HUES6 (cell line): ENCODE measurements at regions not wholly inside any gene's neighbourhood (a gene's known extent, or its start where the extent isn't known, plus 50 kb on each side); places are given as distances from the start of the nearest gene placed in this dataset.
"Not testable (repeated sequence)": the region's sequence is repeated elsewhere in the genome, so short reads cannot be mapped to it uniquely, and the experiment has no call there.

ENCODE experiments used
- H3K27ac ChIP-seq: 2 replicates; pipeline ENCODE4 v1.7.0; 2013; ENCODE audit warnings: low read depth, mild to moderate bottlenecking, low read length, inconsistent platforms
- H3K27me3 ChIP-seq: 2 replicates; pipeline ENCODE4 v1.6.1; 2013; ENCODE audit warnings: low read length; ENCODE audit not compliant: control insufficient read depth, insufficient read depth
- H3K36me3 ChIP-seq: 2 replicates; pipeline ENCODE4 v1.6.1; 2013; ENCODE audit warnings: low read length; ENCODE audit not compliant: control insufficient read depth, insufficient read depth
- H3K4me1 ChIP-seq: 2 replicates; pipeline ENCODE4 v1.6.1; 2013; ENCODE audit warnings: low read length; ENCODE audit not compliant: control insufficient read depth, insufficient read depth
- H3K4me3 ChIP-seq: 2 replicates; pipeline ENCODE4 v1.5.1; 2013; ENCODE audit warnings: low read depth, low read length
- H3K9ac ChIP-seq: one replicate; pipeline ENCODE4 v1.6.1; 2013; ENCODE audit warnings: mild to moderate bottlenecking, low read length
- H3K9me3 ChIP-seq: 2 replicates; pipeline ENCODE4 v1.6.1; 2013; ENCODE audit warnings: low read depth, low read length; ENCODE audit not compliant: control insufficient read depth, insufficient read depth

- H3K4me3 ChIP-seq, H3K36me3 ChIP-seq, H3K27me3 ChIP-seq, H3K9me3 ChIP-seq, H3K9ac ChIP-seq, H3K4me1 ChIP-seq, H3K27ac ChIP-seq: not testable (repeated sequence)
These were observed 848.0 kb upstream of the ADGRB3 start for GRCh38 chr6:67787119-67787518.

GRCh38 chr6:67779876-67780275, 855.2 kb upstream of the ADGRB3 start:
- Histone ChIP-seq H3K27me3 (no peaks in the 10 kb centered on the region), H3K36me3 (no peaks in the 10 kb centered on the region), H3K4me3 (no peak overlapping the region), H3K9me3 (no peaks in the 10 kb centered on the region), H3K9ac (no peak overlapping the region), H3K27ac (no peak overlapping the region), H3K4me1 (no peaks in the 10 kb centered on the region)

GRCh38 chr6:67775333-67775732, 859.7 kb upstream of the ADGRB3 start:
- Histone ChIP-seq H3K9me3 (no peaks in the 10 kb centered on the region), H3K27me3 (no peaks in the 10 kb centered on the region), H3K36me3 (no peaks in the 10 kb centered on the region), H3K4me1 (no peaks in the 10 kb centered on the region), H3K4me3 (no peak overlapping the region), H3K9ac (no peak overlapping the region), H3K27ac (no peak overlapping the region)

- H3K9me3 ChIP-seq: no peaks in the 10 kb centered on the region
These were observed 866.1 kb upstream of the ADGRB3 start for GRCh38 chr6:67768972-67769371.

GRCh38 chr6:67767046-67767822, 867.8 kb upstream of the ADGRB3 start:
- not testable (repeated sequence) for H3K4me1 ChIP-seq, H3K9me3 ChIP-seq, H3K36me3 ChIP-seq, H3K4me3 ChIP-seq, H3K27me3 ChIP-seq, H3K9ac ChIP-seq, H3K27ac ChIP-seq

More at GRCh38 chr6:67768972-67769371, 866.1 kb upstream of the ADGRB3 start:
- no peaks in the 10 kb centered on the region for H3K36me3 ChIP-seq
- H3K27ac ChIP-seq: no peak overlapping the region
- H3K4me3 ChIP-seq: no peak overlapping the region
- H3K27me3 ChIP-seq: no peaks in the 10 kb centered on the region
- H3K4me1 ChIP-seq: no peaks in the 10 kb centered on the region
- H3K9ac ChIP-seq: no peak overlapping the region

- no peaks in the 10 kb centered on the region for H3K36me3 ChIP-seq
- no peaks in the 10 kb centered on the region for H3K9me3 ChIP-seq
- H3K4me3 ChIP-seq: no peak overlapping the region
- no peaks in the 10 kb centered on the region for H3K27me3 ChIP-seq
- H3K4me1 ChIP-seq: no peaks in the 10 kb centered on the region
- no peak overlapping the region for H3K9ac ChIP-seq
- no peak overlapping the region for H3K27ac ChIP-seq
These were observed 869.0 kb upstream of the ADGRB3 start for GRCh38 chr6:67766057-67766456.

- Histone ChIP-seq H3K9ac (no peak overlapping the region), H3K36me3 (no peaks in the 10 kb centered on the region), H3K4me1 (no peaks in the 10 kb centered on the region), H3K9me3 (no peaks in the 10 kb centered on the region), H3K4me3 (no peak overlapping the region), H3K27ac (no peak overlapping the region), H3K27me3 (no peaks in the 10 kb centered on the region)
These were observed 876.1 kb upstream of the ADGRB3 start for GRCh38 chr6:67759001-67759400.

- Histone ChIP-seq H3K4me1 (no peaks in the 10 kb centered on the region), H3K4me3 (no peak overlapping the region)
These were observed 877.5 kb upstream of the ADGRB3 start for GRCh38 chr6:67757465-67758033.

GRCh38 chr6:67748521-67748920, 886.6 kb upstream of the ADGRB3 start:
- no peak overlapping the region for H3K27ac ChIP-seq
- no peaks in the 10 kb centered on the region for H3K4me1 ChIP-seq
- no peak overlapping the region for H3K4me3 ChIP-seq
- no peaks in the 10 kb centered on the region for H3K36me3 ChIP-seq
- H3K9ac ChIP-seq: no peak overlapping the region
- H3K27me3 ChIP-seq: no peaks in the 10 kb centered on the region
- H3K9me3 ChIP-seq: no peaks in the 10 kb centered on the region

More at GRCh38 chr6:67757465-67758033, 877.5 kb upstream of the ADGRB3 start:
- Histone ChIP-seq H3K36me3 (no peaks in the 10 kb centered on the region), H3K27me3 (no peaks in the 10 kb centered on the region), H3K9me3 (no peaks in the 10 kb centered on the region), H3K9ac (no peak overlapping the region), H3K27ac (no peak overlapping the region)

- H3K27ac ChIP-seq: no peak overlapping the region
- no peak overlapping the region for H3K9ac ChIP-seq
- H3K27me3 ChIP-seq: no peaks in the 10 kb centered on the region
- H3K9me3 ChIP-seq: peaks cover 12% of the 10 kb centered on the region; the same call in 1 of the 2 replicates
- H3K4me3 ChIP-seq: no peak overlapping the region
- H3K4me1 ChIP-seq: no peaks in the 10 kb centered on the region
- no peaks in the 10 kb centered on the region for H3K36me3 ChIP-seq
These were observed 898.3 kb upstream of the ADGRB3 start for GRCh38 chr6:67736816-67737215.

GRCh38 chr6:67736161-67736560, 898.9 kb upstream of the ADGRB3 start:
- Histone ChIP-seq H3K27me3 (no peaks in the 10 kb centered on the region), H3K36me3 (no peaks in the 10 kb centered on the region), H3K4me1 (no peaks in the 10 kb centered on the region), H3K9ac (no peak overlapping the region), H3K27ac (no peak overlapping the region), H3K4me3 (no peak overlapping the region), H3K9me3 (peaks cover 12% of the 10 kb centered on the region; the same call in 1 of the 2 replicates)
